ENCODE measurements at regions not wholly inside any gene's neighbourhood (a gene's known extent, or its start where the extent isn't known, plus 50 kb on each side); places are given as distances from the start of the nearest gene placed in this dataset.

DNA sequence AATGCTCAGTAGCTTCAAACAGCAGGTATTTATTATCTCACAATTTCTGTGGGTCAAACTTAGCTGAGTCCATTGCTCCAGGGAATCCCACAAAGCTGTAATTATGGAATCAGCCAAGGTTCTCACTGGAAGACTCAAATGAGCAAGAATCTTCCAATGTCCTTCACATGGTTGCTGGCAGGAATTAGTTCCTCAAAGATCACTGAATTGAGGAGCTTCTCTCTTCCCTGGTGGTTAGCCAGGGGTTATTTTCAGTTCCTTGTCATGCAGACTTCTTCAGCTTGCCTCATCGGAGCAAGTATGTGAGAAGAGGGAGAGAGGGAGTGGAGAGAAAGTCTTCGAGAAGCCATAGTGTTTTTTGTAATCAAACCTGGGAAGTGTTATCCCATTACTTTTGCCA is 2331.9 kb downstream of the MAT2B start:
- TF ChIP-seq, protein P1, sequence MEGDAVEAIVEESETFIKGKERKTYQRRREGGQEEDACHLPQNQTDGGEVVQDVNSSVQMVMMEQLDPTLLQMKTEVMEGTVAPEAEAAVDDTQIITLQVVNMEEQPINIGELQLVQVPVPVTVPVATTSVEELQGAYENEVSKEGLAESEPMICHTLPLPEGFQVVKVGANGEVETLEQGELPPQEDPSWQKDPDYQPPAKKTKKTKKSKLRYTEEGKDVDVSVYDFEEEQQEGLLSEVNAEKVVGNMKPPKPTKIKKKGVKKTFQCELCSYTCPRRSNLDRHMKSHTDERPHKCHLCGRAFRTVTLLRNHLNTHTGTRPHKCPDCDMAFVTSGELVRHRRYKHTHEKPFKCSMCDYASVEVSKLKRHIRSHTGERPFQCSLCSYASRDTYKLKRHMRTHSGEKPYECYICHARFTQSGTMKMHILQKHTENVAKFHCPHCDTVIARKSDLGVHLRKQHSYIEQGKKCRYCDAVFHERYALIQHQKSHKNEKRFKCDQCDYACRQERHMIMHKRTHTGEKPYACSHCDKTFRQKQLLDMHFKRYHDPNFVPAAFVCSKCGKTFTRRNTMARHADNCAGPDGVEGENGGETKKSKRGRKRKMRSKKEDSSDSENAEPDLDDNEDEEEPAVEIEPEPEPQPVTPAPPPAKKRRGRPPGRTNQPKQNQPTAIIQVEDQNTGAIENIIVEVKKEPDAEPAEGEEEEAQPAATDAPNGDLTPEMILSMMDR (IDR thresholded peaks at IDR 0.05), result no peak
- TF ChIP-seq, protein P2, sequence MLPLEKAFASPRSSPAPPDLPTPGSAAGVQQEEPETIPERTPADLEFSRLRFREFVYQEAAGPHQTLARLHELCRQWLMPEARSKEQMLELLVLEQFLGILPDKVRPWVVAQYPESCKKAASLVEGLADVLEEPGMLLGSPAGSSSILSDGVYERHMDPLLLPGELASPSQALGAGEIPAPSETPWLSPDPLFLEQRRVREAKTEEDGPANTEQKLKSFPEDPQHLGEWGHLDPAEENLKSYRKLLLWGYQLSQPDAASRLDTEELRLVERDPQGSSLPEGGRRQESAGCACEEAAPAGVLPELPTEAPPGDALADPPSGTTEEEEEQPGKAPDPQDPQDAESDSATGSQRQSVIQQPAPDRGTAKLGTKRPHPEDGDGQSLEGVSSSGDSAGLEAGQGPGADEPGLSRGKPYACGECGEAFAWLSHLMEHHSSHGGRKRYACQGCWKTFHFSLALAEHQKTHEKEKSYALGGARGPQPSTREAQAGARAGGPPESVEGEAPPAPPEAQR (CRISPR knock-in tag; IDR thresholded peaks at IDR 0.05), result no peak
- TF ChIP-seq FOXJ3 (CRISPR knock-in tag; IDR thresholded peaks at IDR 0.05; ENCODE audit: borderline replicate concordance) (no peak), NR3C1 (CRISPR knock-in tag; conservative IDR thresholded peaks at IDR 0.05; ENCODE audit: low read depth) (no peak), ELF4 (CRISPR knock-in tag; IDR thresholded peaks at IDR 0.05; ENCODE audit: low read depth) (no peak), CREB1 (CRISPR knock-in tag; IDR thresholded peaks at IDR 0.05) (no peak), RORB (CRISPR knock-in tag; IDR thresholded peaks at IDR 0.05) (no peak), ZNF423 (CRISPR knock-in tag; IDR thresholded peaks at IDR 0.05) (no peak)
- TF ChIP-seq, protein P3, sequence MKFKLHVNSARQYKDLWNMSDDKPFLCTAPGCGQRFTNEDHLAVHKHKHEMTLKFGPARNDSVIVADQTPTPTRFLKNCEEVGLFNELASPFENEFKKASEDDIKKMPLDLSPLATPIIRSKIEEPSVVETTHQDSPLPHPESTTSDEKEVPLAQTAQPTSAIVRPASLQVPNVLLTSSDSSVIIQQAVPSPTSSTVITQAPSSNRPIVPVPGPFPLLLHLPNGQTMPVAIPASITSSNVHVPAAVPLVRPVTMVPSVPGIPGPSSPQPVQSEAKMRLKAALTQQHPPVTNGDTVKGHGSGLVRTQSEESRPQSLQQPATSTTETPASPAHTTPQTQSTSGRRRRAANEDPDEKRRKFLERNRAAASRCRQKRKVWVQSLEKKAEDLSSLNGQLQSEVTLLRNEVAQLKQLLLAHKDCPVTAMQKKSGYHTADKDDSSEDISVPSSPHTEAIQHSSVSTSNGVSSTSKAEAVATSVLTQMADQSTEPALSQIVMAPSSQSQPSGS (CRISPR knock-in tag; IDR thresholded peaks at IDR 0.05; ENCODE audit: borderline replicate concordance, low read depth), result no peak
- TF ChIP-seq, protein P4, sequence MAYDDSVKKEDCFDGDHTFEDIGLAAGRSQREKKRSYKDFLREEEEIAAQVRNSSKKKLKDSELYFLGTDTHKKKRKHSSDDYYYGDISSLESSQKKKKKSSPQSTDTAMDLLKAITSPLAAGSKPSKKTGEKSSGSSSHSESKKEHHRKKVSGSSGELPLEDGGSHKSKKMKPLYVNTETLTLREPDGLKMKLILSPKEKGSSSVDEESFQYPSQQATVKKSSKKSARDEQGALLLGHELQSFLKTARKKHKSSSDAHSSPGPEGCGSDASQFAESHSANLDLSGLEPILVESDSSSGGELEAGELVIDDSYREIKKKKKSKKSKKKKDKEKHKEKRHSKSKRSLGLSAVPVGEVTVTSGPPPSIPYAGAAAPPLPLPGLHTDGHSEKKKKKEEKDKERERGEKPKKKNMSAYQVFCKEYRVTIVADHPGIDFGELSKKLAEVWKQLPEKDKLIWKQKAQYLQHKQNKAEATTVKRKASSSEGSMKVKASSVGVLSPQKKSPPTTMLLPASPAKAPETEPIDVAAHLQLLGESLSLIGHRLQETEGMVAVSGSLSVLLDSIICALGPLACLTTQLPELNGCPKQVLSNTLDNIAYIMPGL (CRISPR knock-in tag; IDR thresholded peaks at IDR 0.05), result no peak
- TF ChIP-seq, protein P5, sequence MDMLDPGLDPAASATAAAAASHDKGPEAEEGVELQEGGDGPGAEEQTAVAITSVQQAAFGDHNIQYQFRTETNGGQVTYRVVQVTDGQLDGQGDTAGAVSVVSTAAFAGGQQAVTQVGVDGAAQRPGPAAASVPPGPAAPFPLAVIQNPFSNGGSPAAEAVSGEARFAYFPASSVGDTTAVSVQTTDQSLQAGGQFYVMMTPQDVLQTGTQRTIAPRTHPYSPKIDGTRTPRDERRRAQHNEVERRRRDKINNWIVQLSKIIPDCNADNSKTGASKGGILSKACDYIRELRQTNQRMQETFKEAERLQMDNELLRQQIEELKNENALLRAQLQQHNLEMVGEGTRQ (CRISPR knock-in tag; IDR thresholded peaks at IDR 0.05), result no peak
